NCI-H1436 (cell line): ENCODE measurements at regions not wholly inside any gene's neighbourhood (a gene's known extent, or its start where the extent isn't known, plus 50 kb on each side); places are given as distances from the start of the nearest gene placed in this dataset.
"Not testable (repeated sequence)": the region's sequence is repeated elsewhere in the genome, so short reads cannot be mapped to it uniquely, and the experiment has no call there.

ENCODE experiments used
- DNase-seq: peaks from one replicate; lab custom pipeline; 2025; lab: John Stamatoyannopoulos, UW

DNA sequence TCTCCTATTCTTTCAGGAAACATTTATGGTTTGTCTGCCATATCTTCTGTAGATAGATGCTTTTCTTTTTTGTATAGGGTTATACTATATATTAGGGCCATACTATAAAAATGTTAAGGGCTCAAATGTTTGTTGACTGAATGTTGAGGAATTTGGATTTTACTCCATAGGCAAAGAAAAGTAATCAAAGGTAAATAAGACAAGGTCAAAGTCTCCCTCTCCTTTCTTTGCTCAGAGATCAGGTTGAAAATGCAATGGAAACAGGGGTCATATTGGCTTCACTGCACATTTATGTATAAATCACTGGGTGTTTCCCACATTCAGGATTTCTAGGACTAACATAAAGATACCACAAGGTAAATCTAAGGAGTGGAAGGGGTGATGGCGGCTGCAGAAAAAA, 291.4 kb upstream of the FZD8 start:
- no peak for DNase-seq

DNA sequence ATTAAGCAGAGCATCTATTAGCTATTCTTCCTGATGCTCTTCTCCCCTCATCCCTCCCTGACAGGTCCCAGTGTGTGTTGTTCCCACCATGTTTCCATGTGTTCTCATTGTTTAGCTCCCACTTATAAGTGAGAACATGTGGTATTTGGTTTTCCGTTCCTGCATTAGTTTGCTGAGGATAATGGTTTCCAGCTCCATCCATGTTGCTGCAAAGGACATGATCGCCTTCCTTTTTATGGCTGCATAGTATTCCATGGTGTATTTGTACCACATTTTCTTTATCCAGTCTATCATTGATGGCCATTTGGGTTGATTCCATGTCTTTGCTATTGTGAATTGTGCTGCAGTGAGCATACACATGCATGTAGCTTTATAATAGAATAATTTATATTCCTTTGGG, 287.9 kb upstream of the FZD8 start:
- DNase-seq, result not testable (repeated sequence)

DNA sequence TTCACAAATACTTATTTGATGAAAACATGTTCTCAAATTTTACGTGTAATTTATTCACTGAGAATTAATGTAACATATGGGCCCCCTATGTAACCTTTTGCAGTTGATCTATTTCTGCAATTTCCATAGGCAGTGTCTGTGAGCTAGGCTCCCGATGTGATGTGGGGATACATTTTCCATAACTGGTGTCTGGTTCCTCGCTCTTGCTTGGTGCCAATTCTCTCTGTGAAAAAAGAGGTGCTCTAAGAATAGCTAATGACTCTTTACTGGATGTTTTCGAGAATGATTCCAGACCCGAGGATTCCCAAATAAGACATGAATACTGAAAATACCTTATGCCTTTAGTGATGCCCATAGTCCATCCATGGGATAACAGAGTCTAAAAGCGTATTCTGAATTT, 286.7 kb upstream of the FZD8 start:
- no peak for DNase-seq

DNA sequence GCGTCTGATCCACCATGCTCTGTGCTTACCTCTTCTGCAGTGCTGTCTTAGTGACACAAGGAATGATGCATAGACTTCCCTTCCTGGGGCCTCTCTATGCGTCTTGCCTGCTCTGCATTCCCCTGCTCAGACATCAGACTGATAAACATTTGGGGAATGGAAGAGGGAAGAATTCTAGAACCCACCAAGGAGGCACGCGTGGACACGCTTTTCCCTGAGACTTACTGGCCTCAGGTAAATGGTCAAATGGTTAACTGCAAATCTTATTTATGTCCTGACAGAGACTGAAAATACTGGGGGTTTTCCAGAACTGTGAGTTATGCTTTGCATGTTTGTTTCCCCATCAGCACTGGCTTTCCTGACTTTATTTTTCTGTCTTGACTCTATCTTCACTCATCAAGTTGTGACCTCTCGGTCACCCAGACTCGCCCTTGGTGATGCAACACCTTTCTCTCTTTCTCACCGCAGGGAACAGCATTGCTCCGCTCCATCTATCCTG, 285.9 kb upstream of the FZD8 start:
- DNase-seq, result no peak

DNA sequence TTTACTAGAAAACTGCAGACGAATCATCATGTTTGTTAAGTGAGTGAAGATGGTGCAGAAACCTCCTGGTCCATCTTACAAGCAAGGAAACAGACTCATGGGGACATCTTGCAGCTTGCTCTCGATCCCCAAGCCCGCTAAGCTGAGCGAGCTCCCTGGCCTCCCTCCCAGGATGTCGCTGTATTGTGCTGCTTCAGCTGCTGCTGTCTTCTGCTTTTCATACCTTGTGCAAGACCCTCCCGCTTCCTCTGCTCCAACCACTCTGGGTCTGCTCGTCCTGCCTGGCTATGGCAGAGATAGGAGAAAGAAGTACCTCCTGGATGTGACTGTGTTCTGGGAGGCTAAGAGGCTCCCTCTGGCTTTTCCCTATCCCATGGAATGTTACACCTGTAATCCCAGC, 285.2 kb upstream of the FZD8 start:
- no peak for DNase-seq

DNA sequence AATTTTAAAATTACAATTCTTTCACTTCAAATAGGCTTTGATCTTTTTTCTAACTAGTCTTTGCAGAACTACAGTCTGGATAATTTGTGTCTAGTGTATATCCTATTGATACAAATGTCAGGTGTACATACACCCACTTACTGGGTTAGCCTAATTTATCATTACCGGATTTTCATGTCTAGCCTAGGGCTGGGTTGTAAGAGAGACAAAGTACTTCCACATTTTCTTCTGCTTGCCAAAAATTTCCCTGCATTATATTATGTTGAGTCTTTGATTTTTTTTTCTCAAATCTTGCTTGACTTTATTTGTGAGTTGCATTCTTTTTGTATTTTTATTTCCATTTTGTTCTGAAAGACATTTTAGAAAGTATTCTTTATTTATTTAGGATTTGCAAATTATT, 284.8 kb upstream of the FZD8 start:
- DNase-seq, result peak; percentile 8

DNA sequence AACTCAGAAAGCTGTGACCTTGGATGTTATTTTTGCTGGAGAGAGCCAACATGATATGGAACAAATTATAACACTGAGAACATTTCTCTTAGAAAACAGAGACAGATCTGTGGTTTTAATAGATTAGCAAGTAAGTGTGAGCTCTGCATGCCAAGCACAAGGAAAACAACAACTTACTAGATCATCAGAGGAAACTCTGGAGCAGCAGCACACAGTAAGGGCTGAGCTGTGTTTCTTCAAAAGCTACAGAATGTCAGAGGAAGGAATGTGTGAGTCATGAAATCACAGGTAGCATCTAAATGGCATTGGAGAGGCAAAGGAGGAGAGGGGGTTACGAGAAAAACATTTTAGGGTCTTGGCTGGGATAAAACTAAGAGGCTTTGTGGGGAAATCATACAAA, 283.4 kb upstream of the FZD8 start:
- DNase-seq, result no peak

DNA sequence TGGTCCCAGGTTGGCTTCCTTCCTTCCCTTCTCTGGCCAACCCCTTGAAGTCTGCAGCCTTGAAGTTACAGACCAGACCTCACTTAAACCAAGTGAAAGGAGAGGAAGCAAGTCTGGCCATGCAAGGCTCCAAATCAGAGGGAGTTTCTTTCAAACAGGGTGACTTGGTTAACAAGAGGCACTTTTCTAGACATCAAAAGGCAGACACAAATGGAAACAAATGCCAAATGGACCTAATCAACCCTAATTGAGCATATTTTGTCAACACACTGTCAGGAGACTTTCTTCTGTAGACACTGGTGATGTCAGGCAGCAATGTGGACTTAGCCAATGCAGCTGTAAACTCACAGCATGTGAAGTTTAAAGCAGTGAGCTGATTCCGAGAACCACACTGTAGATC, 282.7 kb upstream of the FZD8 start:
- DNase-seq, result no peak

DNA sequence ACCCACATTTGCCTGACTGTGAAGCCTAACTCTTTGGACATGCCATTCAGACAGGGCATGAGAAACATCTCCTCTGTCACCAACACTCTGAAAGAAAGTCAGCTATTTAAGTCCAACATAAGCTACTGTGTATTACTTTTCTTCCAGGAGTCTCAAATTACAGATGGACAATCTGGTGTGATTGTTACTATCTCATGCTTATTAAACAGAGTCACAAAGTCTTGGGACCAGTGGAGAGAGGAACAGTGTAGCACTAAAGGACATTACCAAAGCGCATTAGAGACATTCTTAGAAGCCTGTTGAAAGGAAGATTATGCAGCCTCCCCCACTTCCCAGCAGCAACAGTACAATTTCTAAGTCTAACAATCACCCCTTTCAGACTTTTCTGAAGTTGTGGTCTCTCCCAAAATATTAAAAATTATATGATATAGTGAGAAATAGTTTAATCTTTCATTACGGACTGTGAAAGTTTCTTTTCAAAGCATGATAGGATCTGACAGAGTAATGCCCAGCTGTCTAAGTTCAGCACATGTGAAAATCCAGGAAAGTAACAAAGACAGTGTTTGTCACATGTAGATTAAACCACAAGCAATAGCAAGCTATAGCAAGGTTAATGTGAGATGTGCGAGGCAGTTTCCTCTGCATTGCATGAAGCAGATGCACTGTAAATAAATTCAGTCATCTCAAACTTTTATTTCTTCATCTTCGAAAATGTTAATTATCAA, 280.9 kb upstream of the FZD8 start:
- no peak for DNase-seq

DNA sequence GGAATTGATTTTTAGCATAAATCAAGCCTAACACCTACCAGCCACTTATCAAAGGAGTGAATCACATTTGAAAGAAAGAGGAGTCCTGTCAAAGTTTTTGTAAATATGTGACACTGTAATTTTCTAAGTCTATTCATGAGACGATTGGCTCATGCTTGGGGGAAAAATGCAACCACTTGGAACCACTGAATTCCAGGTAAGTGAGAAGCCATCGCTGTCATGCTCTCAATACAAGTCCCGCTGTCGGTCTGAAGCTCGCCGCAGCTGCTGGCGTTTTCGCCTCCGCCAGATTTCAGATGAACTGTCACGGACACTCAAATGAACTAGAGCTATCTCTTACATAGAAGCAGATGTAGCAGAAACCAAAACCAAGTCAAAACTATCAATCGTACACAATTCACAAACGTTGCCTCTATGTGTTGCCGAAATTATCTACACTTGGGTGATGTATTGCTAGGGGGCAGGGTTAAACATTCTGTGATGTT, 279.8 kb upstream of the FZD8 start:
- DNase-seq, result no peak

DNA sequence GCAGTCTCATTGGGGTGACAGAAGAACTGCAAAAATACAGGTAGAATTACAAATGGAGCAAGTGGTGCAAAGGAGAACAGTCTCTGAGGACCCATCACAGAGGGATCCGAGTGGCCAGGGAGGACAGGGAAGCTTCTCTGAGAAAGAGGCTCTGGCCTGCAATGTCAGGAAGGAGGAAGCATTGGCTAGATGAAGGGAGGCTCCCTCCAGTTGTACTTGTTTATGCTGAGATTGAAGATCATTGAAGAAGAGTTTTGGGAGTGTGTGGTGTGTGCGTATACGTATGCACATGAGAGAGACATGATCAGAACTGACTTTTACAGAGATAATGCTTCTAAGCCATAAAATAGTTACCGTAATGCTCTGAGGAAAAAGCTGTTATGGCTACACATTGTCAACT, 274.7 kb upstream of the FZD8 start:
- DNase-seq, result no peak

DNA sequence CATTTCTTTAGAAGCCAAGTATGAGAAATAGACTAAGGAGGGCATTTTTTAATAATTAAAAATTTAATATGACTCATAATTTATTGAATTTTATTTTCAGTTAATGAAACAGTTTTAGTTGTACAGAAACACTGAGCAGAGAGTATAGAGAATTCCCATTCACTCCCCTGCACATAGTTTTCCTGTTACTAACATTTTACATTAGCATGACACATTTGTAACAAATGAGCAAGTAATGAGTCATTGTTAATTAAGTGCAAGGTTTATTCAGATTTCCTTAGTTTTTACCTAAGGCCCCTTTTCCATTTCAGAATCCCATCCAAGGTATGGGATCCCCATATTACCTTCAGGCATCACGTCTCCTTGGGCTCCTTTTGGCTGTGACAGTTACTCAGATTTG, 271.5 kb upstream of the FZD8 start:
- DNase-seq, result no peak

DNA sequence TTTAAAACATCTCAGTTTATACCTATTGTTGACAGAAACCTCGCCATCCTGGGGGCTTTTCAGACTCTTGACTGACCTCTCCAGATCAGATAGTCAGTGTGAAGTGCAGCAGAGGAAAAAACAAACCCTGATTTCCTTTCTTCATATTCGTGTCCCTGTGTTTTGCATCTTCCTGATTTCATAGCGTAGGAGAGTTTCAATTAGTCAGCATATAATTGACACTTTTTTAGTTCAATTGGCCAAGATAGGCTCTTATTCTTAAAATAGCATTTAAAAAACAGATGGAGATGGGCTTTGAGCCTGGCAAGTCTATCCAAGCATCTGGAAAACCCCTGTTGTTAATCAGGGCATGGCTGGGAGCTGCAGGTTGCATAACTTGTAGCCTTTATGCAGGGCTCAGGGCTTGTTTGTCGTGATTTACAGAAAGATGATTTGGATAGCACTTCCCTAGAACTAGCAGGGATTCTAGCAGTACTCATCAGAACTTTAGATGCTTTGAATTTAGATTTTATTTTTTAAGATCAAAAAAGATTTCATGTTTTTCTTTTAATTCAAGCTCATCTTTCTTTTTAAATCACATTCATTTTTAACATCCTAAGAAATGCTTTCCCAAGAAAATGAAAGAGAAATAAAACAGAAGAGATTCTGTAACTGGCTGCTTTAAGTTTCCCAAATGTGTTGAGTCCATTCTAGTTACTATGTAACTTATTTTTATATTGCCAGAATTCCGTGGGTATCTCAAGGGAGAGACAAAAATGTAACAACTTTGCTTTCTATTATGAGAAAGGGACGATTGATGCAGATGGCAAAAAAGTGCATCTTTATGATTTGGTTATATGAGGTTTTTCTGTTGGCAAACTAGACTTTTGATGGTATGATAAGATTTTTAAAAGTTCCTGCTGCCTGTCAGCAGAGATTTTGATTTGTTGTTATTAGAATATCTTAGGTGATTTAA, 270.8 kb upstream of the FZD8 start:
- DNase-seq, result no peak

DNA sequence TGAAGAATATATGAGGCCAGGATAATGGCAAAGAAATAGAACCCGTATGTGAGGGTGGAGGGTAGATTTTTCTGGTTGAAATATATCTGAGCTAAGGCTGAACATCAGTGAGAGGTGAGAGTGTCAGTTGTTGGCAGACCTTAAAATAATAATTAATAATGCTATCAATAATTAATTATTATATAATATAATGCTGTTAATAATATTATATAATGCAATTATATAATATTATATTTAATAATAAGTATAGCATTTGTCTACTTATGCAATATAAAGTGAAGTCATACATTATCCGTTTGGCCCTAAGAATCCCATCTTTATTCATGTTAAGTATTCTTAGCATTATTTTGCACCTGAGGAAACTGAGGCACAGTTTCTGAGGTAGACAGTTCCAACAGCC, 269.9 kb upstream of the FZD8 start:
- no peak for DNase-seq

DNA sequence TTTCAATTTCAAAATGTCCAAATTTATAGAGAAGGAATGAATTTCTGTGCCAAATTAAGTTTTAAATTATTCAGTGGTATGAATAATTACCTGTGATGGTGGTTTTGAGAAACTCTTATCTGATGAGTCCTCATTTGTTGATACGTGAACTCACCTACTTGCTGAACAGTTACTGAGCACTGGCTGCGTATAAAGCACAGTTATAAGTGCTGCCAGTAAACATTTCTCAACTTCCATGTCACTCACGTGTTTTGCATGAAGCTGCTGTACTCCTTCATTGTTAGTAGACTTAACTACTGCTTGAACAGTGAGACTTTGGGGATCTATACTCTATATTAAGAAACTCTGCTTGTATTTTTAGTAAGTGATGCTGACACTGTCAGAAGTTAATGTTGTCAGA, 269.1 kb upstream of the FZD8 start:
- no peak for DNase-seq

DNA sequence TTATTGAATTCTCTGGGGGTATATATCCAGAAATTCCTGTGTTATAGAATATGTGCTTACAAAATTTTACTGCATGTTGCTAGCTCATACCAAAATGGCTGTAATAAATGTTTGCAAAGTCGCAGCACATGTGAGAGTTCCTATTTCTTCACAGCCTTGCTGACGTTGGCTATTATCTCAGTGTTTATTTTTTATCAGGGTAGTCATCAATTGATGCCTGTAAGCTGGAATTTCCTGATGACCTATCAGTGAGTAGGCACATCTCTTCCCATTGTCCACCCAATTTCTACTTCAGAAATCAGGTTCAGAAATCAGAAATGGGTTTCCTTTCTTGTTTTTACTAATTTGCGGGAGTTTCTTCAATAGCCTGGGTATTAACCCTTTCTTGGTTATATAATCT, 268.1 kb upstream of the FZD8 start:
- DNase-seq, result no peak

DNA sequence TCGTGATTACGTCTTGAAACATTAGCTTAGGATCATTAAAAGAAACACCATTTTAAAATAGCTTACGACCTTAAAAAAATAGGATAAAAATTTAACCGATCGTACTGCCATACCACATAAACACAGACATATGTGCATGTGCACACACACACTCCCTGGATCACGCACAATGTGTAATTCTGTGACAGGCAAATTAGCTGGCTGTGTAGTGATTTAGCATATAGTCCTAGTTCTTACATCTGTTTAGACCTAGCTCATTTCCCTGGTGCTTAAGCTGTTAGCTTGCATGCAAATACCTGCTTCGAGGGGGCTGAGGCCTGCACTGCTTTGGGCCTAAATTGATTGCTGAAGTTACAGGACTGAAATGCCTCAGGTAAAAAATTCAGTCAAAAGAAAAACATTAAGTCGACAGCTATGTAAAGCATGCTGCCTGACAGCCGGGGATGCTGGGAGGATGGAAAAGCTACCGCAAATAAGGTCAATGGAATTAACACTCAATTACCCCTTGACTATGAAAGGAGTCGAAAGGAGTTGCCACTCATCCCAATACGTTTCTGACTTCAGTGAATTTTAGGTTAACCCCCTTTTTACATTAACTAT, 267.1 kb upstream of the FZD8 start:
- DNase-seq, result no peak

DNA sequence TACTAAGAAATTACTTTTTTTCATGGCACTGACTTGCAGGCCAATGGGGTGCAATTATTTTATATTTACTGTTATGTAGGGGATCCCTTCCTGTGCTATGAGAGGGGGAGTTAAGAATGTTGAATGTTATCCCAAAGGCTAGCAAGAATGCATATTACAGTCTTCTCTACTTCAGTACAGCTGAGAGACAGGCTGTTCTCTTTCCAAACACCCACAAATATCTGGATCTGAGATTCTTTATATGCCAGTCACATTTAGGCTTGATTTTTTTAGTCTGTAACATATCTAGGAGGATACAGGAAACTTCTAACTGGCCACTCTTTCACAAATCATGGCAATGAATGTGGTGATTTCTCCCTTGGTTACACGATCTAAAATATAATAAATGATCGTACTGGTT, 266.4 kb upstream of the FZD8 start:
- no peak for DNase-seq

DNA sequence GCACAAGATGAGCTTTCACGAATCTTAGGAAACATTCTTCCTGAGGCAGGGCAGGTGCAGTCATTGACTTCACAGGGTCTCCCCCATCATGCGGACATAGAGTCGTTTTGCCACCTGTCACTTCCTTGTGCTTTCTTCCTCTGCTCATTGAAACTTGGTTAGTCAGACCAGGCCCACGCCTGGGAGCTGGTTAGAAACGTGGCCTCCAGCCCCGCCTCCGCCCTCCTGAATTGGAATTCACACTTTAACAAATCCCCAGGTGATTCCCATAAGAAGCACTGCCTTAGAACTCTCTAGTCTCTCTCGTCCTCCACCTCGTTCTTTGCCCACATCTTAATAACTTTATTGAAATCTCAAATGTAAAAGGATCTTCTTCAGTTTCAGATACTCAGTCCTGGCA, 265.5 kb upstream of the FZD8 start:
- no peak for DNase-seq

DNA sequence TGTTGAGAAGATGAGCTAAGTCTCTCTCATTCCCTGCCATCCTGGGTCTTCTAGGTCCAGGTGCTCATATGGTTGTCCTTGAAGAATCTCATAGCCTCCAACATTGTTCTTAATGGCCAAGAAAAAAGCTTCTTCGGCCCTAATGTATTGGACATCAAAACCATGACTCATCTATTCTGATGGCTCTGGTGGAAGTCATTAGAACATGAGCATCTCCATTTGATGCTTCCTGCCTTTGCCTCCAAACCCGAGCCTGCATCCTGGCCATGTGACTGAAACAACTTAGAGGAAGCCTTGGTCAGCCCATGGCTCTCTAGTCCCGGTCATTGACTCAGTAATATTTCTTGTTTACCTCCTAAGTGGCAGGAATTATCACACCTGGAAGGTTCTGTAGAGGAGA, 264.1 kb upstream of the FZD8 start:
- DNase-seq, result no peak

DNA sequence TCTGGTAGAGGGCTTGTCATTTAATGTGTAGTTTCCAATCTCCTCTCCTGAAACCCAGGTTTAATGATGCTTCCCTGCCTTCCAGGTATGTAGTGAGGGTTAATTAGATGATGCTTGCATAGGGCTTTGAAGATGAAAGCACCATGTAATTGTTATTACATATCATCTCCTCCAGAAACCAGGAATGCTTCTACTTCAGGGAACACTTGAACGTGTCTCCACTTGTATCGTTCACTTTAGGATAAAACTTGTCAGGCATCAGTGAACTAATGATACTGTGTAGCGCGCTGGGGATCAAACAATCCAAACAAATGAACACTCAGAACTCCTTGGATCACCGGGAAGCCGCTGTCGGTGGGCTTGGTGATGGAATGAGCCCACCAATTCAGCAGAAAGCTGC, 260.9 kb upstream of the FZD8 start:
- no peak for DNase-seq

DNA sequence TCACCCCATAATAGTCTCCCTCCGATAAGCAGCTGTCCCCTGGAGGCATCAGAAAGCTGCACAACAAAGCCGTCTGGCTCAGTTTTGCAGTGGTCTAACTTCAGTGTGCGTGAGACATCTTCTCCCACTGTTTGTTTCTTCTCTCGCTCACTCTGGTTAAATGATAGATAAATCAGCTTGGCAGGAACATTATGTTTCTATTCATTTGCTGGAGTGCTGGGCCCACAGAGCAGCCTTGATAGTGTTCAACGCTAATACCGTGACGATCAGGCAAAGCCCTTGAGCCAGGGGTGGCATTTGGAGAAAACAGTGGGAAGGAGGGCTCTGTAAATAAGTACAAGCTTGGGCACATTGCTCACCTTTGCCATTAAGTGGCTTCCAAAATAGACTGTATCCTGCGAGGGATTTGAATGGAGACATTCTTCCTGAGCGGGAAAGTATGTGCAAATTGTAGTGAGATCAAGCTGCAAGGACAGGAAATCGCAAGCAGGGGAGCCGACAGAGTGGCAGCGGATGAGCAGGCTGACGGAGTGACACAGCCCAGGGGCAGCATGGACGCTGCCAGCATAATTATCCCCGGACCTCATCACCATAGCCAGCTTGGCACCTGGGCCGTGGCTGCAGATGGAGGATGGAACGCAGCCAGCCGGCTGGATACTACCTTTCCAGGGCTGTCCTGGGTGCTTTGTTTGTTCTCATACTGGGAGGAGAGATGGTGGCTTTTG, 256.8 kb upstream of the FZD8 start:
- no peak for DNase-seq
